Endodermal cell (in vitro differentiated cells): ENCODE measurements at regions not wholly inside any gene's neighbourhood (a gene's known extent, or its start where the extent isn't known, plus 50 kb on each side); places are given as distances from the start of the nearest gene placed in this dataset.

Experiments
- DNase-seq: peaks from one replicate; pipeline ENCODE4 v3.0.0-alpha.2; 2017
- H3K27ac ChIP-seq: 2 replicates; pipeline ENCODE4 v1.5.1; 2013; ENCODE audit warnings: mild to moderate bottlenecking, low read depth, low read length, moderate library complexity
- H3K27me3 ChIP-seq: 2 replicates; pipeline ENCODE4 v1.6.1; 2013; ENCODE audit warnings: mild to moderate bottlenecking, low read length, moderate library complexity; ENCODE audit not compliant: insufficient read depth, control insufficient read depth, poor library complexity, severe bottlenecking
- H3K36me3 ChIP-seq: 2 replicates; pipeline ENCODE4 v1.7.0; 2013; ENCODE audit warnings: mild to moderate bottlenecking, low read length, moderate library complexity; ENCODE audit not compliant: control insufficient read depth, insufficient read depth
- H3K4me1 ChIP-seq: one replicate; pipeline ENCODE4 v1.7.0; 2013; ENCODE audit warnings: low read length; ENCODE audit not compliant: control insufficient read depth, insufficient read depth
- H3K4me3 ChIP-seq: 2 replicates; pipeline ENCODE4 v1.5.1; 2013; ENCODE audit warnings: mild to moderate bottlenecking, low read length, moderate library complexity
- H3K9ac ChIP-seq: 2 replicates; pipeline ENCODE4 v1.6.1; 2013; ENCODE audit warnings: mild to moderate bottlenecking, low read length, moderate library complexity; ENCODE audit not compliant: poor library complexity, severe bottlenecking; ENCODE audit errors: extremely low read depth
- H3K9me3 ChIP-seq: 2 replicates; pipeline ENCODE4 v1.6.1; 2013; ENCODE audit warnings: mild to moderate bottlenecking, low read length, moderate library complexity; ENCODE audit not compliant: control insufficient read depth
- H3K27ac Mint-ChIP-seq: 2 replicates; pipeline ENCODE4 v1.8.0; 2020; ENCODE audit warnings: mixed read lengths
- H3K27me3 Mint-ChIP-seq: 2 replicates; pipeline ENCODE4 v1.8.0; 2021; ENCODE audit warnings: mild to moderate bottlenecking, mixed read lengths; ENCODE audit not compliant: insufficient read depth
- H3K36me3 Mint-ChIP-seq: 2 replicates; pipeline ENCODE4 v1.8.0; 2020; ENCODE audit warnings: low read depth, mixed read lengths
- H3K4me1 Mint-ChIP-seq: 2 replicates; pipeline ENCODE4 v1.8.0; 2020; ENCODE audit warnings: mixed read lengths
- H3K4me3 Mint-ChIP-seq: 2 replicates; pipeline ENCODE4 v1.8.0; 2020; ENCODE audit warnings: mild to moderate bottlenecking, moderate library complexity, mixed read lengths
- H3K9me3 Mint-ChIP-seq: 2 replicates; pipeline ENCODE4 v1.8.0; 2020; ENCODE audit warnings: mild to moderate bottlenecking, mixed read lengths
- WGBS, 2 experiments: methylation state at CpG; one replicate each; pipeline versions ENCODE4 v1.1.5 to v1.1.7; 2013; ENCODE audit warnings: missing lambda C conversion rate in 2 of 2, mixed read lengths in 1 of 2; ENCODE audit not compliant: insufficient coverage in 1 of 2, insufficient read length in 1 of 2; 5-methylcytosine and 5-hydroxymethylcytosine counted together
- TF ChIP-seq, protein P1 (sequence below): fragments of 200-600 bp; sonication (generic); conservative IDR thresholded peaks from 2 replicates; pipeline ENCODE4 v1.5.0; 2021; ENCODE audit warnings: antibody characterized with exemption, mild to moderate bottlenecking

DNA sequence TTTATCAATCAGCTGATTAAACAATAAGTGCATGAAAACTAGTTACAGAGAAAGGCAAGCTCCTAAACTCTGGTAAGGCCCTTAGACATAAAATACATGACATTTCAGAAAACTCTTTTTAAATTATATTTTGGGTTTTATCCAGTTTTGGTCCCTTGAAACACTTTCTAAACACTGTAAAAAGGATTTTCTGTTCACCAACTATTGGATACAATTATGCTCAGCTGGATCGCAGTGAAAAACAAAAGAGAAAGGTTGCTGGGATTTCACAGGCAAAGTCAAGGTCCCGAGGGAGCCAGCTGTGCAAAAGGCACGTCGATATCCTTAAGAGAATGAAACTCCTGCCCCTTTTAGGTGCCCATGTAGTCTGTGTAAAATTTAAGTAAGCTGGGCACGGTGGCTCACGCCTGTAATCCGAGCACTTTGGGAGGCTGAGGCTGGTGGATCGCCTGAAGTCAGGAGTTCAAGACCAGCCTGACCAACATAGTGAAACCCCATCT is 1018.4 kb upstream of the INTU start:
- Mint-ChIP-seq H3K4me1 (peaks cover 4% of the 10 kb centered on the region), H3K27me3 (no peaks in the 10 kb centered on the region), H3K9me3 (peaks cover 14% of the 10 kb centered on the region), H3K27ac (no peak overlapping the region), H3K4me3 (no peak overlapping the region), H3K36me3 (no peaks in the 10 kb centered on the region)
- no peak for DNase-seq
- Histone ChIP-seq H3K9me3 (peaks cover 11% of the 10 kb centered on the region), H3K27ac (no peak overlapping the region), H3K9ac (no peak overlapping the region), H3K4me3 (no peak overlapping the region), H3K36me3 (no peaks in the 10 kb centered on the region), H3K27me3 (no peaks in the 10 kb centered on the region), H3K4me1 (no peaks in the 10 kb centered on the region)
- TF ChIP-seq, protein P1, sequence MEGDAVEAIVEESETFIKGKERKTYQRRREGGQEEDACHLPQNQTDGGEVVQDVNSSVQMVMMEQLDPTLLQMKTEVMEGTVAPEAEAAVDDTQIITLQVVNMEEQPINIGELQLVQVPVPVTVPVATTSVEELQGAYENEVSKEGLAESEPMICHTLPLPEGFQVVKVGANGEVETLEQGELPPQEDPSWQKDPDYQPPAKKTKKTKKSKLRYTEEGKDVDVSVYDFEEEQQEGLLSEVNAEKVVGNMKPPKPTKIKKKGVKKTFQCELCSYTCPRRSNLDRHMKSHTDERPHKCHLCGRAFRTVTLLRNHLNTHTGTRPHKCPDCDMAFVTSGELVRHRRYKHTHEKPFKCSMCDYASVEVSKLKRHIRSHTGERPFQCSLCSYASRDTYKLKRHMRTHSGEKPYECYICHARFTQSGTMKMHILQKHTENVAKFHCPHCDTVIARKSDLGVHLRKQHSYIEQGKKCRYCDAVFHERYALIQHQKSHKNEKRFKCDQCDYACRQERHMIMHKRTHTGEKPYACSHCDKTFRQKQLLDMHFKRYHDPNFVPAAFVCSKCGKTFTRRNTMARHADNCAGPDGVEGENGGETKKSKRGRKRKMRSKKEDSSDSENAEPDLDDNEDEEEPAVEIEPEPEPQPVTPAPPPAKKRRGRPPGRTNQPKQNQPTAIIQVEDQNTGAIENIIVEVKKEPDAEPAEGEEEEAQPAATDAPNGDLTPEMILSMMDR: no peak
- 81 to 94% methylated on average over 7 to 8 of the region's 8 CpGs for WGBS, 2 experiments

DNA sequence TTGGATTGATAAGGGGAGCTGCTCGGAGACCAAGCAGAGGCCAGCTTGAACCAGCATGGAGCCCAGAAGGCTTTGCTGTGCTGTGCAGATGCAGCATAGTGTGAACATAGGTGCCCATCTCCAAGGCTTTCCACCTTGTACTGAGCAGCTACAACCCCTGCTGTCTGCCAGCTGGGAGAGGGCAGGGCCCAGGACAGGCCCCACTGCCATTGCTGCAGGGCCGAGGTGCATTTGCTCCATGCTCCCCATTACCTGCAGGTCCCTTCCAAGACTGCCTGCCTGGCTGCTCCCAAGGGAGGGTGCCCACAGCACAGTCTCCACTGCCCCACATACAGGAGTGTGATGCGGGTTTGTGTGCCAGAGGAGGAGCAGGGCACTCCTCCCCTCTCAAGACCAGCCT is 1016.0 kb upstream of the INTU start:
- Histone ChIP-seq H3K9me3 (peaks cover 11% of the 10 kb centered on the region), H3K4me3 (no peak overlapping the region), H3K36me3 (no peaks in the 10 kb centered on the region), H3K9ac (no peak overlapping the region), H3K4me1 (no peaks in the 10 kb centered on the region), H3K27me3 (no peaks in the 10 kb centered on the region), H3K27ac (no peak overlapping the region)
- Mint-ChIP-seq H3K4me1 (peaks cover 11% of the 10 kb centered on the region), H3K9me3 (peaks cover 17% of the 10 kb centered on the region), H3K27me3 (no peaks in the 10 kb centered on the region), H3K36me3 (no peaks in the 10 kb centered on the region), H3K27ac (no peak overlapping the region), H3K4me3 (no peak overlapping the region)
- DNase-seq: no peak
- WGBS, 2 experiments: 88% methylated on average over 3 of the region's 3 CpGs; no CpG with 5 or more reads in 1 of the 2 experiments
- TF ChIP-seq, protein P1: no peak

GRCh38 chr4:126627255-126627654 is 1005.5 kb upstream of the INTU start:
- H3K36me3 Mint-ChIP-seq: no peaks in the 10 kb centered on the region
- no peak overlapping the region for H3K4me3 Mint-ChIP-seq
- Histone ChIP-seq H3K9me3 (no peaks in the 10 kb centered on the region), H3K27me3 (no peaks in the 10 kb centered on the region), H3K36me3 (no peaks in the 10 kb centered on the region), H3K4me1 (no peaks in the 10 kb centered on the region), H3K9ac (no peak overlapping the region), H3K27ac (no peak overlapping the region), H3K4me3 (no peak overlapping the region)
- H3K27ac Mint-ChIP-seq: no peak overlapping the region
- TF ChIP-seq, protein P1: peak; percentile 81
- H3K4me1 Mint-ChIP-seq: no peaks in the 10 kb centered on the region
- H3K9me3 Mint-ChIP-seq: no peaks in the 10 kb centered on the region
- no peaks in the 10 kb centered on the region for H3K27me3 Mint-ChIP-seq
- DNase-seq: peak; percentile 62
